ENCODE measurements at regions not wholly inside any gene's neighbourhood (a gene's known extent, or its start where the extent isn't known, plus 50 kb on each side); places are given as distances from the start of the nearest gene placed in this dataset.

GRCh38 chr4:27635936-27636913, 775.6 kb downstream of the STIM2 start:
- intact Hi-C loops (cut with DNase I) = no loop called here
- no peak overlapping the region for H3K4me3 ChIP-seq
- DNase-seq = no peak
- H3K4me1 ChIP-seq = no peaks in the 10 kb centered on the region
- H3K36me3 ChIP-seq = no peaks in the 10 kb centered on the region
- TF ChIP-seq CTCF (IDR thresholded peaks at IDR 0.05) (no peak), POLR2A (IDR thresholded peaks at IDR 0.05) (no peak)
- H3K9me3 ChIP-seq = no peaks in the 10 kb centered on the region
- H3K27ac ChIP-seq = no peak overlapping the region
- WGBS, 2 donors = 68 to 81% methylated on average over 6 of the region's 6 CpGs
- no peaks in the 10 kb centered on the region for H3K27me3 ChIP-seq

GRCh38 chr4:27638163-27638915, 777.7 kb downstream of the STIM2 start:
- TF ChIP-seq CTCF (IDR thresholded peaks at IDR 0.05) (no peak), POLR2A (IDR thresholded peaks at IDR 0.05) (no peak)
- Histone ChIP-seq H3K27ac (no peak overlapping the region), H3K36me3 (no peaks in the 10 kb centered on the region), H3K27me3 (no peaks in the 10 kb centered on the region), H3K4me3 (no peak overlapping the region), H3K4me1 (no peaks in the 10 kb centered on the region), H3K9me3 (no peaks in the 10 kb centered on the region)
- WGBS, 2 donors = 38 to 39% methylated on average over 2 of the region's 2 CpGs
- intact Hi-C loops (cut with DNase I) = no loop called here
- no peak for DNase-seq

GRCh38 chr4:27643101-27643500, 782.5 kb downstream of the STIM2 start:
- no peaks in the 10 kb centered on the region for H3K27me3 ChIP-seq
- H3K36me3 ChIP-seq = no peaks in the 10 kb centered on the region
- TF ChIP-seq POLR2A (IDR thresholded peaks at IDR 0.05) = no peak
- TF ChIP-seq CTCF (IDR thresholded peaks at IDR 0.05) = no peak
- no peak for DNase-seq
- no peaks in the 10 kb centered on the region for H3K9me3 ChIP-seq
- no peak overlapping the region for H3K27ac ChIP-seq
- H3K4me1 ChIP-seq = no peaks in the 10 kb centered on the region
- intact Hi-C loops (cut with DNase I) = no loop called here
- H3K4me3 ChIP-seq = no peak overlapping the region

- DNase-seq = no peak
- Histone ChIP-seq H3K4me3 (no peak overlapping the region), H3K9me3 (no peaks in the 10 kb centered on the region), H3K27me3 (no peaks in the 10 kb centered on the region), H3K27ac (no peak overlapping the region), H3K4me1 (no peaks in the 10 kb centered on the region), H3K36me3 (no peaks in the 10 kb centered on the region)
- TF ChIP-seq CTCF (IDR thresholded peaks at IDR 0.05) (no peak), POLR2A (IDR thresholded peaks at IDR 0.05) (no peak)
- 80 to 90% methylated on average over 4 of the region's 4 CpGs for WGBS, 2 donors
- intact Hi-C loops (cut with DNase I) = no loop called here
Measured at GRCh38 chr4:27648416-27648815, 787.8 kb downstream of the STIM2 start.

GRCh38 chr4:27662426-27662825, 801.8 kb downstream of the STIM2 start:
- no peak overlapping the region for H3K4me3 ChIP-seq
- H3K27me3 ChIP-seq = no peaks in the 10 kb centered on the region
- TF ChIP-seq CTCF (IDR thresholded peaks at IDR 0.05) (no peak), POLR2A (IDR thresholded peaks at IDR 0.05) (no peak)
- no peak for DNase-seq
- intact Hi-C loops (cut with DNase I) = no loop called here
- H3K36me3 ChIP-seq = no peaks in the 10 kb centered on the region
- WGBS, 2 donors = 44 to 62% methylated on average over 3 of the region's 3 CpGs
- no peak overlapping the region for H3K27ac ChIP-seq
- H3K4me1 ChIP-seq = no peaks in the 10 kb centered on the region
- H3K9me3 ChIP-seq = no peaks in the 10 kb centered on the region
